GM18870 (cell line): ENCODE measurements at regions not wholly inside any gene's neighbourhood (a gene's known extent, or its start where the extent isn't known, plus 50 kb on each side); places are given as distances from the start of the nearest gene placed in this dataset.
"Not testable (repeated sequence)": the region's sequence is repeated elsewhere in the genome, so short reads cannot be mapped to it uniquely, and the experiment has no call there.

Experiments used
- ATAC-seq: cut with Tn5 transposase; IDR thresholded peaks from one replicate; pipeline ENCODE4 v1.9.1; 2021; ENCODE audit warnings: moderate library complexity; ENCODE audit not compliant: unreplicated experiment

DNA sequence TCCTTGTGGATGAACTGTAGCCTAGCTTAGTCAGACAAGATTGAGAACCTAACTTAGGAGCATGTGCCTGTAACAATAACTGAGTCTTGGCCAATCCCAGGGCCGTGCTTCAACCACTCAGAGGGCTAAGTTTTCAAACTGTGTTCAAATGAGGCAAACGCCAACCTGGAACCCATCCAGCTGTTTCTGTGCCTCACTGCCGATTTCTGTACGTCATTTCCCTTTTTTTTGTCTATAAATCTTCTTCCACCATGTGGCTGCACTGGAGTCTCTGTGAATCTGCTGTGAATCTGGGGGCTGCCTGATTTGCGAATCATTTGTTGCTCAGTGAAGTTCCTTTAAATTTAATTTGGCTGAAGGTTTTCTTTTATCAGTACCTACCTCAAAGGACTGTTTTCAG is 115.0 kb upstream of the CHD6 start:
- ATAC-seq, result no peak

GRCh38 chr20:41731198-41731597 is 113.0 kb upstream of the CHD6 start:
- ATAC-seq, result not testable (repeated sequence)

DNA sequence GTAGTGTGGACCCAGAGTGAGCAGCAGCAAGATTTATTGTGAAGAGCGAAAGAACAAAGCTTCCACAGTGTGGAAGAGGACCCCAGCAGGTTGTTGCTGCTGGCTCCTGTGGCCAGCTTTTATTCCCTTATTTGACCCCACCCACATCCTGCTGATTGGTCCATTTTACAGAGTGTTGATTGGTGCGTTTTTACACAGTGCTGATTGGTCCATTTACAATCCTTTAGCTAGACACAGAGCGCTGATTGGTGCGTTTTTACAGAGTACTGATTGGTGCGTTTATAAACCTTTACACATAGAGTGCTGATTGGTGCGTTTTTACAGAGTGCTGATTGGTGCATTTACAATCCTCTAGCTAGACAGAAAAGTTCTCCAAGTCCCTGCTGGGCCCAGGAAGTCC is 109.5 kb upstream of the CHD6 start:
- ATAC-seq, result not testable (repeated sequence)

DNA sequence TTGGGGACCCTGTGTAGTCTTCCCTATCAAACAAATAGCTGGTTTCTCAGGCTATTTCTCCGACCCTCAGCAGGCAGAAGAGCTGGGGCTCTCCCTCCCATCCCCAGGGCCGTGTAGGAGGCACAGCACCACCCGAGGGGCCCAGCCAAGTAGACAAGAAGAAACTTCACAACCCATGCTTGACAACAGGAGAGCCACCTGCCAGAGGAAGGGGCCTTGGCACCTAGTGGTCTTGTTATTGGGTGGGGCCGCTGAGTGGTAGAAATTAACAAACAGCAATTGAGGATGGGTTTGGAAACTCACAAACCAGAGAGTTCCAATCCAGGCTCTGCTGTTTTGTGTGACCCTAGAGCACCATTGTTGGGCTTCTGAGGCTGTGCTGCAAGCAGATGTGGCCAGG is 108.5 kb upstream of the CHD6 start:
- no peak for ATAC-seq

DNA sequence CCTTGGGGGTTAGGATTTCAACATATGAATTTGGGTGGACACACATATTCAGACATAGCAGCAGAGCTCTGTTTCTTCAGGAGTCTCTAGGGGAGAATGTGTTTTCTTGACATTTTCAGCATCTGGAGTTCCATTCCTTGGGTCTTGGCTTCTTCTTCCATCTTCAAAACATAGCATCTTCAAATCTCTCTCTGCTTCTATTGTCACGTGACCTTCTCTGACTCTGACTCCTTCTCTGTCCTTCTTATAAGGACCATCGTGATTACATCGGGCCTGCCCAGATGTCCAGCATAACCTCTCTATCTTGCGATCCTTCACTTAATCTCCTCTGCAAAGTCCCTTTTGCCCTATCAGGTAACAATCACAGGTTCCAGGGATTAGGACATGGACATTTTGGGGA is 101.0 kb upstream of the CHD6 start:
- no peak for ATAC-seq

DNA sequence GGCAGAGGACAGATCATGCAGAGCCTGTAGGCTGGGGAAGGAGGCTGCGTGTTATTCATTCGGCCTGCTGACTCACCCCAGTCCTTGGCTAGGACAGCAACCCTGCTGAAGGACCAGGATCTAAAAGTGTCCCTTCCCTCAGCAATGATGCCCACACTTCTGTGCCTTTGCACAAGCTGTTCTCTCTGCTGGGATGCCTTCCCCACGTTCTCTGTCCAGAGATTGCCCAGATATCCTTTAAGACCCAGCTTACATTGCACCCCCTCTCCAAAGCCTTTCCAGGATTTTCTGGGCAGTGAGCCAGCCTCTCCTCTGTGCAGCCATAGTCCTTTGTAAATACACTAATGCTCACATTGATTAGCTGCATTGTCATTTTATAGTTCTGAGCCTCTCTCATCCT is 99.3 kb upstream of the CHD6 start:
- ATAC-seq, result no peak

- no peak for ATAC-seq
Measured at GRCh38 chr20:41716911-41717310, 98.7 kb upstream of the CHD6 start.

DNA sequence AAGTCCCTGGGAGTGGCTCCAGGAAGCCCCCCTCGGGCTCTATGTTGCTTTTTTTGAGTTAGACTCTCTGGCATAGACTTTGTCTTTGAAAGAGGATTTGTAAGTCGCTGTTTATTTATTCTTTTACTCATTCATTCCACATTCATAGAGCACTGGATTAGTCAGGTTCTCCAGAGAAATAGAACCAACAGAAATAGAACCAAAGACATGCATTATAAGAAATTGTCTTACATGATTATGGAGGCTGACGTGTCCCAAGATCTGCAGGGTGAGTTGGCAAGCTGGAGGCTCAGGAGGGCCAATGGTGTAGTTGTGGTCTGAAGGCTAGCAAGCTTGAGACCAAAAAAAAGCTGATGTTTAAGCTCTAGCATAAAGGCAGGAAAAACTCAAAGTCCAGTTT is 98.3 kb upstream of the CHD6 start:
- ATAC-seq, result no peak

DNA sequence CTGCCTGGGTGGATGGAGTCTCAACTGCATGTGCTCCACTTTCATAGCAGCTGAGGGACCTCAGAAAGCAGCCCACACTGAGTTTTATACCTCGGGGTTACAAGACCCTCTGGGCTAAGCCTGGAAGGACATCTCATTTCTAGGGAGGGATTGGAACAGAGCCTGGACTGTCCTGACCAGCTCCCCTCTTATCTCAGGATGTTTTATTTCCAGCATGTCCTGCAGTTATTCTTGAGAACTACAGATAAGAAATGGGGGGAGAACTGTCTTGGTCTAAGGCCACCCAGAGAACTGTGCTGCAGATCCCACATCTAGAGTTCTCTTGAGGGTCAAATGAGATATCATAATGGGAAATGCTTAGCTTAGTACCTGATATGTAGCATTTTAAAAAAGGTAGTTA is 97.3 kb upstream of the CHD6 start:
- no peak for ATAC-seq

DNA sequence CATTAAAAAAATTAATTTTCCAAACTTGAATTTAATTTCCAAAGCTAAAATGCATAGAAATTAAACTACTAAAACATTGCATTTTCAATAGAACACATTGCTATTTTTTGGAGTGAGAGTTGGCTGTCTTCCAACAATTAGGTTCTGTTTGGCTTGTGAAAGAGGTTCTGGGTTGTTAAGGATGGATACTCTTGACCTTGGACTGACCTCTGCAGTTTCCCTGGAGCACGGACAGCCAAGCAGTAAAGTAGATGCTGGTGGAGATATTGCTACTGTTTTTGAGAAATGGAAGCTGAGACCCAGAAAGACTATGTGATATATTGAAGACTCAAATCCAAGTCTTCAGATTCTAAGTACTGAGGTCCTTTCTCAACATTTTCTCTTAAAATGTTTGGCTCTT is 95.9 kb upstream of the CHD6 start:
- ATAC-seq, result no peak

- ATAC-seq, result no peak
Measured at GRCh38 chr20:41704896-41705295, 86.7 kb upstream of the CHD6 start.

DNA sequence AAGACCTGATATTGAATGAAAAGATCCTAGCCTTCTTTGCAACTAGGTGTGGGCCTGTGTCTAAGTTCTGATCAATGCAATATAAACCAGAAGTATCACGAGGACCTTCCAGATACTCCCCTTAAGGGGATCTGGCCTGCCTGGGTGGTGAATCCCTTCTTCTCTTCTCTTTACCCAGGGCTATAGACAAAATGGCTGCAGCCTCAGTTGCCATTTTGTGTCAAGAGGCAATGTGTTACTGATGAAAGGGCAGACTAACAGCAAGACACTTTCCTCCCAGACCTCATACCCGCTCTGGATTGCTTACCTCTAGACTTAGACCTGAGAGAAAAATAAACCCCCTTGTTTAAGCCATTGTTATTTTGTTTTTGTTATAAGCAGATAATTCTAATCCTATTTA is 84.5 kb upstream of the CHD6 start:
- no peak for ATAC-seq

DNA sequence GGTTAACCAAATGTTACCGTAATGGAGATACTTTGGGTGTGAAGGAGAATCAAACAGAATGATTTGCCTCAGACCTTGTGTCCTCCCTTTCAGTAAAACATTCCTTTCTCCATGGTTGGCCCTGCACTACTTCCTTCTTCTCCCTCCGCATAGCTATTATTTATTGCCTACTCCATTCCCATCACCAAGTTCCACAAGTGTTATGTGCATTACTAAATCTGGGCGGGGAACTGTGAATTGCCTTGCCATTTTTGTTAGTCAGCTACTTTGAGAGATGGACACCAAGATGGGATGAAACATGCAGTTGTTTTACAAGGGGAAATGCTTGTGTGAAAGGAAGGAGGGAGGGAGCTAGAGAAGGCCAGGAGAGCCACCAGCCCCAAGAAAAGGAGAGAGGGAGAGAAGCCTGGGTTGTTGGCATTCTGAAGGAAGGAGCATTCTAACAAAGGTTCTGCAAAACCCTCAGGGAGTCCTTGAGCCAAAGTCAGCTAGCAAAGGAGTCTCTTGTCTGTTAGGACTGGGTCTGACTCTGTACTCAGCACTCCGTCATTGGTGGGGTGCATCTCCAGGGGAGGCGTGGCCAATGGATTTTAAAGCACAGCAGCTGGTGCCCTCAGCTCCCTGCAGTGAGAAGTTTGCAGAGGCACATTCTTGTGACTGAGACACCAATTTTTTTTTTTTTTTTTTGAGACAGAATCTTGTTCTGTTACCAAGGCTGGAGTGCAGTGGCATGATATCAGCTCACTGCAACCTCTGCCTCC is 83.6 kb upstream of the CHD6 start:
- ATAC-seq, result no peak

- ATAC-seq, result not testable (repeated sequence)
Measured at GRCh38 chr20:41699673-41700072, 81.5 kb upstream of the CHD6 start.

GRCh38 chr20:41697861-41698559 is 79.8 kb upstream of the CHD6 start:
- no peak for ATAC-seq

DNA sequence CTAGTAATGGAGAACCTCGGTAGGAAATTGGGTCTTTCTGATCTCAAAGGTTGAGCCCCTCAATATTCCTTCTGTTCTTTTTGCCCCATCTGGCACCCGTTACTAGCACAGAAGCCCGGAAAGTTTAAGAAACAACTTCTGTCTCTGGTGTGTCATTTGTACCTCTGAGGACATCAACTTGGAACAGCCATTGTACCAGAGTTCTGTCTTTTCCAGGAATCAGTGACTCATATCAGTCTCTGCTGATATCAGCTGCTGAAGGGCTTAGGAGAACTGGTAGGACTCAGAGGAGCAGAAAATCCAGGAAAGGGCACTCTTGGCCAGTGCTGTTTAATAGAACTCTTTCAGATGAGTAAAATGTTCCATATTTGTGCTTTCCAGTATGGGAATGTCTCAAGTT is 78.3 kb upstream of the CHD6 start:
- ATAC-seq, result no peak

DNA sequence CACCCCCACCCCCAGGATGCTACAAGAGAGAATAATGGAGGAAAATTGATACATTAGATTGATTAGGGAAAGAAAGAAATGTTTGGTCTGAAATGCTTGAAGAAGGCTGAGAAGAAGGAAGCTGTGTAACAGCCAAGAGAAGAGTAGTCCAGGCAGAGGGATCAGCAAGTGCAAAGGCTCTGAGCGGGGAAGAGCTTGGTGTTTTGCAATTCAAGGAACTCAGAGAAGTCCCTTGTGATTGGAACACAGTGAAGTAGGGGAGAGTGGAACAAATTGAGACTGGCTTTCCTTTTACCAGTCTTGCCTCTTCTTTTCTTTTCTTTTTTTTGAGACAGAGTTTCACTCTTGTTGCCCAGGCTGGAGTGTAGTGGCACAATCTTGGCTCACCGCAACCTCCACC is 76.6 kb upstream of the CHD6 start:
- ATAC-seq, result no peak

DNA sequence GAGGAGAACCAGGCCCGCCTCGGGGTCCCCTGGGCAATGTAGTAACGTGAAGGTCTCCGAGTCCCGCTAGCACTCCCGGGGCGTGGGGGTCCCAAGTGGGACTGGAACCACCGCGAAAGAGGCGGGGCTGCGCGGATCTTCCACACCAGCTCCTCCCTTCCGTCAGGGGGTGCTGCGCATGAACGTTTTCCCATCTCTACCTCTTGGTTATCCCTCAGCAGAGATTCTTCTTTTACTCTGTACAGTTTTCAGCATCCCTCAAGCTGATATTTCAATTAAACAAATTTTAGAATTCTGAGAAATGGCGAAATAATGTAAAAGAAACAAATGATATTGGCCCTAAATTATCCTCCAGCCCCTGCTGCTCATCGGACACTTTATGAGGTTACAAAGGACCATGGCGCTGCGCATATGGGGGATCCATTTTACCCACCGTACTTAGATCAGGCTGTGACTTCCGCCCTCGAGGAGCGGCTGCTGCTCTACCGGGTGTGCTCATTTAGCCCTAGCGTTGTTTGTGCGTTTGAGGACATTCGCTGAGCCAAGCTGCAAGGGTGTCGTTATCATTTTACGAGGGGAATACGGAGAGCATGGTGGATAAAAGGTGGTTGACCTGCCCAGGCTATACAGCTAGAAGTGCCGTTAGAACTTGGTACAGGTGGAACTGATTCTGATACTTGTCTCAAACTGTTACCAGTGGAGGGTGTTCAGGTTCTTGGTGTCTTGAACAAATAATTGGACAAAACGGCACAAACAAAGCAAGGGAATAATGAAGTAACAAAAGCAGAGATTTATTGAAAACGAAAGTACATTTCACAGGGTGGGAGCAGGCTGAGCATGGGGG is 75.2 kb upstream of the CHD6 start:
- ATAC-seq, result peak; percentile 78

DNA sequence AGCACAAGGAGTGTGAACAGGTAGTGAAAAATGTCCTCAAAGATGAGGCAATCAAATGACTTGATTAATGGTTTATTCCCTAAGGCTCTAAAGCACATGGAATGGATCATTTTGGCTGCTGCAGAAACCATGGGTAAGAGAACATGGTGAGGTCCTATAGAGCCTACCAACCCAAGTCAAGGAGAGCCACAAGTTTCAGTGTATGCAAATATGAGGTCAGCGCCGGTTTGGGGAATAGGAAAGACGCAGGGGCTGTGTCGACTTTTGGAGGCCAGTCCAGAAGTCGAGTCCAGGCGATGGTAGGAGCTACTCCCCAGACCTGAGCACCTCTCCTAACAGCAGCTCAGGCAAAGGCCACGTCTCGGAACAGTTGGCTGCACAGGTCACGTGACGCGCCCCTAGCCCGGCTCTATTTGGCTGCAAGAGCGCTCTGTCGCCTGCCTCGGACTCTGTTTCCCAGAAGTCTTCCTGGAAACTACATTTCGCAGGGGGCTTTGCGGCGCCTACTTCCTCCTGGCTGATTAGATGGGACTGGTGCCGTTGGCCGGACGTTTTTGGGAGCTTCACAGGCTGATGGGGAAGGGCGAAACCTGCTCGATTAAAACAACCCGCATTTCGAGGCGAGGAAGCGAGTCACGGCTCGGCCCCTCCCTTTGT is 74.4 kb upstream of the CHD6 start:
- no peak for ATAC-seq

- ATAC-seq, result no peak
Measured at GRCh38 chr20:41691443-41691842, 73.3 kb upstream of the CHD6 start.

DNA sequence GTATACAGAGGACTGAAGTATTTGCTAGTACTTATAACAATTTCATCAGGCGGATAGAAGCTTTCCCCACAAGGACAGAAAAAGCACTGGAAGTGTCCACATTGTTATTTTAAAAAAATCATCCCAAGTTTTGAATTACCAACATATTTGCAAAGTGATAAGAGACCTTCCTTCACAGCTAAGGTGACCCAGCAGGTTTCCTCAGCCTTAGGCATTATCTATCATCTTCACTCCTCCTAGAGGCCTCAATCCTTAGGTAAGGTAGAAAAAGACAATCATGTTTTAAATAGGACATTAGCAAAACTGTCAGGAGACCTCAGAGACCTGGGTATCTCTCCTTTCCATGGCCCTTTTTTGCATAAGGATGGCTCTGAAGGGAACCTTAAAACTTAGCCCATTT is 72.5 kb upstream of the CHD6 start:
- no peak for ATAC-seq
